T-helper 17 cell (primary cell): ENCODE measurements at regions not wholly inside any gene's neighbourhood (a gene's known extent, or its start where the extent isn't known, plus 50 kb on each side); places are given as distances from the start of the nearest gene placed in this dataset.
A peak's percentile ranks its signal among the peaks of the same experiment; 100 is the strongest.

Experiments
- ATAC-seq: fragments of 150-1000 bp; cut with Tn5 transposase; 2 replicates; pipeline ENCODE4 v1.10.0; 2021; ENCODE audit warnings: mild to moderate bottlenecking, moderate library complexity
- DNase-seq, 3 donors: peaks; one replicate each; pipeline versions ENCODE4 v3.0.0 to v3.0.0-alpha.2; 2020 to 2021
- H3K9me3 ChIP-seq: one replicate; pipeline ENCODE4 v1.7.0; 2013; ENCODE audit warnings: low read length, mild to moderate bottlenecking; ENCODE audit not compliant: control insufficient read depth, poor library complexity, severe bottlenecking
- H3K27ac Mint-ChIP-seq: one replicate; pipeline ENCODE4 v1.8.0; 2022; ENCODE audit warnings: mild to moderate bottlenecking, moderate library complexity, mixed read lengths
- H3K27me3 Mint-ChIP-seq: one replicate; pipeline ENCODE4 v1.8.0; 2022; ENCODE audit warnings: mixed read lengths
- H3K36me3 Mint-ChIP-seq: one replicate; pipeline ENCODE4 v1.8.0; 2022; ENCODE audit warnings: low read depth, mixed read lengths
- H3K4me1 Mint-ChIP-seq: one replicate; pipeline ENCODE4 v1.8.0; 2022; ENCODE audit warnings: mild to moderate bottlenecking, mixed read lengths
- H3K4me3 Mint-ChIP-seq: one replicate; pipeline ENCODE4 v1.8.0; 2022; ENCODE audit warnings: mild to moderate bottlenecking, moderate library complexity, mixed read lengths

GRCh38 chrX:39336671-39337311 is 535.5 kb downstream of the MID1IP1 start:
- no peaks in the 10 kb centered on the region for H3K27me3 Mint-ChIP-seq
- no peak for DNase-seq
- H3K36me3 Mint-ChIP-seq: peaks cover 2% of the 10 kb centered on the region
- H3K27ac Mint-ChIP-seq: peak overlapping the region; percentile 87
- no peaks in the 10 kb centered on the region for H3K9me3 ChIP-seq
- ATAC-seq: peak; percentile 66
- H3K4me1 Mint-ChIP-seq: peaks cover 22% of the 10 kb centered on the region
- peak overlapping the region; percentile 68 for H3K4me3 Mint-ChIP-seq

GRCh38 chrX:39337451-39337850 is 536.2 kb downstream of the MID1IP1 start:
- ATAC-seq: no peak
- Mint-ChIP-seq H3K4me3 (peak overlapping the region; percentile 47), H3K27ac (peak overlapping the region; percentile 87), H3K36me3 (peaks cover 2% of the 10 kb centered on the region), H3K27me3 (no peaks in the 10 kb centered on the region), H3K4me1 (peaks cover 22% of the 10 kb centered on the region)
- DNase-seq: no peak
- H3K9me3 ChIP-seq: no peaks in the 10 kb centered on the region

GRCh38 chrX:39338583-39338982 is 537.3 kb downstream of the MID1IP1 start:
- DNase-seq: no peak
- H3K27me3 Mint-ChIP-seq: no peaks in the 10 kb centered on the region
- H3K4me1 Mint-ChIP-seq: peaks cover 22% of the 10 kb centered on the region
- ATAC-seq: no peak
- H3K36me3 Mint-ChIP-seq: peaks cover 2% of the 10 kb centered on the region
- no peak overlapping the region for H3K27ac Mint-ChIP-seq
- no peak overlapping the region for H3K4me3 Mint-ChIP-seq
- no peaks in the 10 kb centered on the region for H3K9me3 ChIP-seq

- Mint-ChIP-seq H3K4me1 (peaks cover 7% of the 10 kb centered on the region), H3K4me3 (no peak overlapping the region), H3K27me3 (no peaks in the 10 kb centered on the region), H3K27ac (no peak overlapping the region), H3K36me3 (peaks cover 2% of the 10 kb centered on the region)
- ATAC-seq (no peak), DNase-seq (no peak)
- no peaks in the 10 kb centered on the region for H3K9me3 ChIP-seq
Measured at GRCh38 chrX:39356119-39356807, 555.0 kb downstream of the MID1IP1 start.

- no peak for ATAC-seq
- no peak for DNase-seq
- H3K27me3 Mint-ChIP-seq: no peaks in the 10 kb centered on the region
Measured at GRCh38 chrX:39360101-39360500, 558.8 kb downstream of the MID1IP1 start.

GRCh38 chrX:39361736-39362135 is 560.5 kb downstream of the MID1IP1 start:
- ATAC-seq: no peak
- Mint-ChIP-seq H3K4me1 (peaks cover 2% of the 10 kb centered on the region), H3K27me3 (no peaks in the 10 kb centered on the region), H3K36me3 (peaks cover 6% of the 10 kb centered on the region), H3K4me3 (no peak overlapping the region), H3K27ac (no peak overlapping the region)
- DNase-seq: no peak
- H3K9me3 ChIP-seq: no peaks in the 10 kb centered on the region

More at GRCh38 chrX:39360101-39360500, 558.8 kb downstream of the MID1IP1 start:
- H3K9me3 ChIP-seq: no peaks in the 10 kb centered on the region
- Mint-ChIP-seq H3K4me1 (peaks cover 7% of the 10 kb centered on the region), H3K4me3 (no peak overlapping the region), H3K27ac (no peak overlapping the region), H3K36me3 (peaks cover 6% of the 10 kb centered on the region)

GRCh38 chrX:39367416-39367815 is 566.2 kb downstream of the MID1IP1 start:
- H3K4me3 Mint-ChIP-seq: no peak overlapping the region
- H3K36me3 Mint-ChIP-seq: peaks cover 2% of the 10 kb centered on the region
- no peak overlapping the region for H3K27ac Mint-ChIP-seq
- no peaks in the 10 kb centered on the region for H3K9me3 ChIP-seq
- peaks cover 2% of the 10 kb centered on the region for H3K4me1 Mint-ChIP-seq
- no peaks in the 10 kb centered on the region for H3K27me3 Mint-ChIP-seq
- ATAC-seq (no peak), DNase-seq (no peak)

GRCh38 chrX:39372115-39372514 is 570.9 kb downstream of the MID1IP1 start:
- Mint-ChIP-seq H3K4me1 (no peaks in the 10 kb centered on the region), H3K27me3 (no peaks in the 10 kb centered on the region), H3K4me3 (no peak overlapping the region), H3K36me3 (no peaks in the 10 kb centered on the region), H3K27ac (no peak overlapping the region)
- H3K9me3 ChIP-seq: no peaks in the 10 kb centered on the region
- no peak for ATAC-seq
- no peak for DNase-seq

GRCh38 chrX:39377157-39377556 is 575.9 kb downstream of the MID1IP1 start:
- ATAC-seq (no peak), DNase-seq (no peak)
- no peaks in the 10 kb centered on the region for H3K9me3 ChIP-seq
- H3K4me3 Mint-ChIP-seq: no peak overlapping the region
- no peaks in the 10 kb centered on the region for H3K36me3 Mint-ChIP-seq
- no peaks in the 10 kb centered on the region for H3K27me3 Mint-ChIP-seq
- H3K4me1 Mint-ChIP-seq: no peaks in the 10 kb centered on the region
- H3K27ac Mint-ChIP-seq: no peak overlapping the region

GRCh38 chrX:39377773-39378172 is 576.5 kb downstream of the MID1IP1 start:
- Mint-ChIP-seq H3K27me3 (no peaks in the 10 kb centered on the region), H3K4me3 (no peak overlapping the region), H3K36me3 (no peaks in the 10 kb centered on the region), H3K27ac (no peak overlapping the region), H3K4me1 (no peaks in the 10 kb centered on the region)
- no peak for ATAC-seq
- DNase-seq: no peak
- no peaks in the 10 kb centered on the region for H3K9me3 ChIP-seq

GRCh38 chrX:39381422-39381821 is 580.2 kb downstream of the MID1IP1 start:
- H3K4me3 Mint-ChIP-seq: no peak overlapping the region
- H3K27me3 Mint-ChIP-seq: peaks cover 4% of the 10 kb centered on the region
- no peaks in the 10 kb centered on the region for H3K9me3 ChIP-seq
- no peaks in the 10 kb centered on the region for H3K4me1 Mint-ChIP-seq
- H3K36me3 Mint-ChIP-seq: no peaks in the 10 kb centered on the region
- DNase-seq (no peak), ATAC-seq (no peak)
- no peak overlapping the region for H3K27ac Mint-ChIP-seq

GRCh38 chrX:39384996-39385395 is 583.7 kb downstream of the MID1IP1 start:
- H3K27ac Mint-ChIP-seq: no peak overlapping the region
- H3K27me3 Mint-ChIP-seq: peaks cover 4% of the 10 kb centered on the region
- no peaks in the 10 kb centered on the region for H3K9me3 ChIP-seq
- no peak overlapping the region for H3K4me3 Mint-ChIP-seq
- H3K4me1 Mint-ChIP-seq: no peaks in the 10 kb centered on the region
- ATAC-seq (no peak), DNase-seq (no peak)
- no peaks in the 10 kb centered on the region for H3K36me3 Mint-ChIP-seq

- Mint-ChIP-seq H3K27ac (no peak overlapping the region), H3K27me3 (peaks cover 4% of the 10 kb centered on the region), H3K4me1 (no peaks in the 10 kb centered on the region), H3K36me3 (no peaks in the 10 kb centered on the region), H3K4me3 (no peak overlapping the region)
- no peak for DNase-seq
- H3K9me3 ChIP-seq: no peaks in the 10 kb centered on the region
- ATAC-seq: no peak
Measured at GRCh38 chrX:39388730-39389129, 587.5 kb downstream of the MID1IP1 start.
